Activated CD8-positive, alpha-beta memory T cell treated with anti-CD3 and anti-CD28 coated beads for 48 hours (primary cell): ENCODE measurements at regions not wholly inside any gene's neighbourhood (a gene's known extent, or its start where the extent isn't known, plus 50 kb on each side); places are given as distances from the start of the nearest gene placed in this dataset.

Experiments used
- DNase-seq, 3 experiments: peaks; one replicate each; pipeline ENCODE4 v3.0.0-alpha.2; 2020; ENCODE audit warnings: low read depth in 2 of 3, low spot score in 2 of 3

DNA sequence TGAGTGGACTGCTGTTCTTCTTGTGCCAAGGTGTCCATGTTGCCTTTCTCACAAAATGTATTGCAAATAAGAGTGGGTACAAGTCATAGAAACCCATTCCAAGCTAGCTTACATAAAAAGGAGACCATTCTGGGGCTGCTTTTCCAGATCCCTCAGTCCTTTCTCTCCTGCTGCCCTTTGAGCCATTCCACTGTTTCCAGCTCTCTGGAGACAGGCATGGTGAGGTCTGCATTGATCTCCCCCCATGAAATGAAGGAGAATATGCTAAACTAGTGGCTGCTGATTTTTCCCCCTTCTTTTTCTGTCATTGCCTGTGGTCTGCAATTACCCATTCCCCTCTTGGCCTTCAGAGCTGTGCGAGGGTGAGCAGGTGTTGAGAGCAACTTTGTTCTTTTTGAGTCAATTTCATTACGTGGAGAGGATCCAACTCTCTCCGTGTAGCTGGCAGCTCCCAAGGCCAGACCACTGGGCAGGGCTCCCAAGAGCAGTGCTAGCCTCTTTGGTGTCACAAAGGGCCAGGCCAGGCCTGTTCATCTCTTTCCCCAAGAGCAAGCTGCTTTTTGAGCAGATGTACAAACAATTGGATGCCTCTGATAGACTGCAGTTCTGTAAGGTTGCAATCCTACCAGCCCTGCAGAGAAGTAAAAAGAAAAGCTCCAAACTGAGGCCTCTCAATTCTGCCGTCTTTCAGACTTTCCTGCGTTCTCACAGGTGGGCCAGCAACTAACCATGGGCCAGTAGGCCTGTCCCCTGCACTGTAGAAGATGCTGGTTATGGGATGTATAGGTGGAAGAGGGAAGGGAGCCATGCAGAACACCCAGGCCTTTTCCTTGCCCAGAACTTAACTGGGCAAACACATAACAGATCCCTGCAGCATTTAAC, 96.1 kb upstream of the ARMC2 start:
- no peak for DNase-seq

DNA sequence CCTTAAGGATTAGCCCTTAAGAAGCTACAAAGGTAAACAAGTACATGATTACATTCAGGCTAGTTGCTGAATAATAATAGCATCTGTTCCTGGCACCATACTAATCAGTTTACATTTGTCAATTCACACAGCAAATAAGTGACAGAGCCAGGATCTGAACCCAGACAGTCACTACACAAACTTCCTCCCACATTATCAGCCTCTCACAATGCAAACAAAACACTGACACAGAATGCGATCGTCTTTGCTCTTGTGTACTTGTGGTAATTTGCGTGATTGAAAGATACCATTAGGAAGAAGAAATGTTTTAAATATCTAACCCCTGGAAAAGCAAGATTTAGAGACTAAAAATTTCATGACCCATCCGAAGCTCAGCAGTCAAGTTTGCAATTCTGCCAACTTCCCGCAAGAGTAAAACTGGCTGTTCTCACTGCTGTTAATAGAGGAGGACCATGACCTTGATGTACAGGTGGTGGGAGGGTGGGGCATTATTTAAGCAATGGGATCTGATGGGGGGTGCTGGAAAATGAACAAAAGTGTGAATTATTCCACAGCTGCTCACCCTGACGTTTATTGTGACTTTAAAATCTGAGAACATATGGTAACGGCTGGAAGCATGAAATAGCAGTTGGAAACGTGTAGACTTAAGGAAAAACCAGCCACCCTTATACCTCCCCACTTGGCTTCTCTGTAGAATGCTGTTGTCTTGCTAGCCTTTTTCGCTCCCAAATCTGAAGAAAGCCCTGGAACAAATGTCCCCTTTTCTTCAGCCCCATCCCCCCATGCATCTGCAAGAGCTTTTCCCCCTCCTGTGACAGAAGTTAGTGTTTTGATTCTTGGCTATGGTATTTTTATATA, 95.3 kb upstream of the ARMC2 start:
- DNase-seq = no peak

DNA sequence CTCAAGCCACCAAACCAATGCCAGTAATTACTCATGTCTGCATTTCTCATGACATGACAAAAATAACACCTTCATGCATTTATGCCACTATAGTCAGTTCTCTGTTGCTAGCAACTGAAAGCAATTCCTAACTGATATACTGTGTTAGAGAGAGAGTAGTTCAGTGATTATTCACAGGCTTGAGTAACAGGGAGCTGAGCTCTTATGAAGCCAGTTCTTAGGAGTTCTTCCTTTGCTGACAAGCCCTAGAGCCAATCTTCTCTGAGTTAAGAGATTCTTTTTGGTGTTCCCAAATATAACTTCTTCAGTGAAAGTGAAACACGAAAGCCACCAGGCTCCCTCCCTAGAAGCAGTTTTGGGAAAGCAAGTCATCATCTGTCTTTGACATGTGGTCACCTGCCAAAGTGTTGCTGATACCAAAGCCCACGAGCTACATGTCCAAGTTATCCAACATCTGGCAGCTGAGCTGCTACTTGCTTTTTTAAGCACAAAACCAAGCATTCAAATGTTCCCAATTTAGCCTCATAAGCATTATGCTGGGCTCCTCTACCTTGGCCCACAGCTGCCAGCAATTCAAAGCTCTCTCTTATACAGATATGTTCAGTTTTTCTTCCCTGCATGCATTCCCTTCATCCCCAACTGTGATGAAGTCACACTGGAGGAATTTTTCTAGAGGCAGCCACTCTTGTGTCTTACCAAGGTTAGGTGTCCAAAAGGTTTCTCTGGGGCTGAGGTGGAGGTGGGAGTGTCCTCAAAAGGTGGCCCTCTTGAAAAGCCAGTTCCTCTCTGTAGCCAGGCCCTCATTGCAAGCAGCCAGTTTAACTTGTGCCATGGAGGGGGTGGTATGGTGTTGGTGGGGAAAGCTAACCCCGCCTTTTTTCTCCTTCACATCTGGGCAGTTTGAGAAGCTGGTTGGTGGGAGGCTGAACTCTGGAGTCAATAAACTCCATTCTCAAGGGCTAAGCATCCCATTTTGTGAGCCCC, 92.7 kb upstream of the ARMC2 start:
- DNase-seq = no peak

DNA sequence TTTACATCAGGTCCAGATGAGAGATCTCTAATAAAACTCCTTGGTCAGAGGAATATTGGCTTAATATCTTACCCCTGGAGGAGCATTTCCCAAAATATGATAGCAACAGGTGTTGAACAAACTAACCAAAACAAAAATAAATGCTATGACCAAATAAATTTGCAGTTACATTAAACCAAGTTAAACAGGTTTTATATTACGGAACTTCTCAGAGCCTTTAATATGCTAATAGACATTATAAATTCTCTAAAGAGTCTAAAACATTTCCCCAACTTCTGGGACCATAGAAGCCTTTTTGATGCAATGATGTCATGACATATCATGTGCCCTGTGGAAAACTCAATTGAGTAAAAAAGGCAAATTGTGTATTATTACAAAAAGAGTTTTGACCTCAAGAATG, 90.9 kb upstream of the ARMC2 start:
- no peak for DNase-seq

DNA sequence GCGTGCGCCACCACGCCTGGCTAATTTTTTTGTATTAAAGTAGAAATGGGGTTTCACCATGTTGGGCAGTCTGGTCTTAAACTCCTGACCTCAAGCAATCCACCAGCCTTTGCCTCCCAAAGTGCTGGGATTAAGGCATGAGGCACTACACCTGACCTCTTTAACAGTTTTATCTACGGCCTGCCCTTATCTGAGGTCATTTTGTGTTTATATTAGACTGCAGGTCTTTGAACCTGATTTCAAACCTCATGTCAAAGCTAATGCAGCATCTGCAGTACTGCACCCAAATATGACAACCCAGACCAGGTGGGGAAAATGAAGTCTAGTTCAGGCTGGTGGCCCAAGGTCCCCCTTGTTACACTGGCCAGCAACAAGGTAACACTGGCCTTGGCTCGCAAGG, 89.3 kb upstream of the ARMC2 start:
- no peak for DNase-seq

DNA sequence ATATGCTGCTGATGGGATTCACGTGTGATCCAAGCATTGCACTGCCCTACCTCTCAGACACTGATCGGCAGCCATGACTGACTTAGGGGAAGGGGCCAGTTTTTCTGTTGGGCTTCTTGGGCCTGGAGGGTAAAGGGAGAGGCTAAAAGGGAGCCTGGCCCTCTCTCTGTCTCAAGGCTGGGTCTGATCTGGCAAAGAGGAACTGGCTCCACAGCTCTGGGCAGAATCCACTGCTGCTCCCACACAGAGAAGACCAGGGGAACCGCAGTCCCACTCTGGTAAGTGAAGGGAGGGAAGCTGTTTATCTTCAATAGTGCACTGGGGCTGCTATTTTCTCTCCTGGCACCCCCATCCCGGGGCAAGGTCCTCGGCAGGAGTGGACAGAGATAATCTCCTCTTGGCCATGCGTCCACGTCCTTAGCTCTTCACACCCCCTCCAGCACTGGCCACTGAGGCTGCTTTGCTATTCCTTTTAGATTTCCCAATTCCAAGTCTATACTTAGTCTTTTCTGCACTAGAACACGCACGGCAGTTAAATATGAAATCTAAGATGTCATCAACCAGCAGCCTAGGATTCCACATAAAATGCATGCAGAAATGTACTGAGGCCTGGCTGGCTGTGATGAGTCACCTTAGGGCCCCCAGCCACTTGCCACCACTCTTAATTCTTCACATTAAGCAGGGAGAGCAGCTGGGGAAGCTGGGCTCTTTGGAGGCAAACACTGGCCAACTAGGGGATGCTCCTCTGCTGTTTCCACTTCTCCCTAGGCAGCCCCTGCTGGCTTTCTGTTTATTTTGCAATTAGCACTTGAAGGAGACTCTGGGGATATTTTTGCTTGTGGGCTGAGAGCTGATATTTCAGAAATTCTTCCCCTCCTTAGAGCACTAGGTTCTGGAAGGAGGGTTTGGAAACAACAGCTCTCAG, 87.8 kb upstream of the ARMC2 start:
- no peak for DNase-seq

DNA sequence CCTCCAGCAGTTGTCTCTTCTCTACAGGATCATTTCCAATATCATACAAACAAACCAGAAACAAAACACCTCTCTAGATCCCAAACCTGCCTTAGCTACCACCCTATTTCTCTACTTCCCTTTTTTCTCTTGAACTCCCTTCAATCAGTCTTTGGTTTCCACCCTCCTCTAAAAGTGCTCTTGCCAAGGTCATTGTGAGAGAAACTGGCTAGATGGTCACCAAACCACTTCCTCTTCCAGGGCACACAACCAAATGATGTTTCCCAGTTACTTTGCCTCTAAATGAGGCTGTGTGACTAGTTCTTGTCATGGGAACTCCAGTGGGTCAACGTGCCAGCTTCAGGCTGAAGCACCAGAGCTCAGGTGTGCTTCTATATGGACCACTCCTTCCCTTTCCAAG, 85.8 kb upstream of the ARMC2 start:
- DNase-seq = no peak

DNA sequence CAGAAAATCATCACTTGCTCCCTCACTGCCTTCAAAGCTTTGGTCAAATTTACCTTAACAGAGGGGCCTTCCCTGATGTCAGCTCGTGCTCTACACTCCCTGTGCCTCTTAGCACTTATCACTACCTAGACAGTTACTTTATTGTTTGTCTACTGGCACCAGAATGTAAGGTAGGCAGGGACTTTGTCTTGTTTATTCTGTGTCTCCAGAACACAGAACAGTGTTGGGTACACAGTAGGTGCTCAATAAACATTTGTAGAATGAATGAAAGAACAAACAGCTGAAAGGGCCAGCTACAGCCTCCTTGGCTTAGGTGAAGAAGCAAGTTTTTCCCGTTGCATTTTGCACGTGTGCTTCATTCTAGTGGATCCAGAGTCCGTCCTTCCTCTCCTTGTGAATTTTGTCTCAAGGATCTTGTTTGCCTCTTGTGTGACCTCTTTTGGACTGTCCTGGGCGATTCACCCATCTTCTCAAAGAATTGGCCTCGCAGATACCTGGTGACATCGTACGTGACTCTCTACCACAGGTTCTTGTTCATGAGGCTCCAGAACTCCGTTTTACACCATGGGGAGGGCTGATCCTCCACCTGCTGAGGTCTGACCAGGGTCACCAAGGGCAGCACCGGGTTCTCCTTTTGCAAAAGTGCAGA, 84.2 kb upstream of the ARMC2 start:
- no peak for DNase-seq

DNA sequence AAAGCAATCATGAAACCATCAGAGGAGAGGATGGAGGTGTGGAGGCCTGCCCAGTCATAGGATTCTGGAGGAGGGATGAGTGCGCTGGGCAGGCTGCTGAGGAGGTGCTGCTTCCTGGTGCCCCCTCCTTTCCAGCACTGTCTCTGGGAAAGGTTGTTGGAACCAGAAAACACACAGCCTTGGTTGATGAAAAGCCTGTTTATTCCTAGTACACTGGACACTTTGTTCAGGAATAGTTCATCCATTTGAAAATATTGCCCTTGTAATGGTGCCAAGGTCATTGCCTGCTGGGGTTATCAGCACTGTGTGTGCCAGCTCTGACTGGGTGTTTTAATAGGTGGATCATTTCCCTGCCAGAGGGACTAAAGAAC, 83.7 kb upstream of the ARMC2 start:
- DNase-seq = no peak

DNA sequence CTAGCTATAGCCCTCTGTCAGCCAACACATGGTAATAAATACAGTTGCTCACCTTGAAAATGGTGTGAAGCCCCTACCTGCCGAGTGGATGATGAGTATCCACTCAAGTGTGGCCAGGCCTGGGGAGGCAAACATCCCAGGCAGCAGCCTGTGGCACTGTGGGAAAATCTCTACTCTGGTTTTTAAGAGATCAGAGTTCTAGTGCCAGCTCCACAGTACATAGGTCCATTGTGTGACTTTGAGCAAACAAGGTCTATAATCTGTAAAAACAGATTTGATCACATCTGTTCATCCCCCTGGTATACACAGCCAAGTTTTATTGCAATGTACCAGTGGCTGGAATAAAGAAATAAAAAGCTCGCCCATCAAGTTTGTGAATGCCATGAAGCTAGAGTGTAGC, 82.7 kb upstream of the ARMC2 start:
- DNase-seq = no peak

DNA sequence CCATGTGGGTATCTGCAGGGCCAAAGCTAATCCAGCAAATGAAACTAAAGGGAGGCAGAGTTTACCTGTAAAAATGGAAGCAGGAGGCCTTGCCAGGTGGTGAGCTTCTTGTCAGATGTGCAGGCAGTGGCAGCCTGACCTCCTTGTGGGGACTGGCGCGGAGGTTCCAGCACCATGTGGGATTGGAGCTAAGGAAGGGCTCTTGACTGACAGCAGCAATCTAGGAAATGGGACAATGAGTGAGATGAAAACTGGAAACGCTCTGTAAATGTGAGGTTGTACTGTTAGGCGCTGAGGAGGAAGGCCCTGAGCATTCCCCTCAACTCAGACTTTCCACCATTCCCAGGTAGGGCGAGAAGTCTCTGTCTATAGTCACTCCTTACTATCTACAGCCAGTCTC, 81.8 kb upstream of the ARMC2 start:
- no peak for DNase-seq

DNA sequence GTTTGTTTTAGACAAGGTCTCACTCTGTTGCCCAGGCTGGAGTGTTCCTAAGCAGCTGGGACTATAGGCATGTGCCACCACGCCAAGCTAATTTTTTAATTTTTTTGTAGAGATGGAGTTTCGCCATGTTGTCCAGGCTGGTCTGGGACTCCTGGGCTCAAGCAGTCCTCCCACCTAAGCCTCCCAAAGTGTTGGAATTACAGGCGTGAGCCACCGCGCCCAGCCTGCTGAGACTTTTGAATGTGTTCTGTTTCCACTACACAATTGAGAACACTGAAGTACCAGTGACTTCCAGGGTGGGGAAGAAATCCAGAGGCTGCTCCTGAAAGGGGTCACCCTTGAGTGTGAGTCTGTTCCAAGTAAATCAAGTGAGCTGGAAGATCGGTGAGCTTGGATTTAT, 81.3 kb upstream of the ARMC2 start:
- DNase-seq = no peak

DNA sequence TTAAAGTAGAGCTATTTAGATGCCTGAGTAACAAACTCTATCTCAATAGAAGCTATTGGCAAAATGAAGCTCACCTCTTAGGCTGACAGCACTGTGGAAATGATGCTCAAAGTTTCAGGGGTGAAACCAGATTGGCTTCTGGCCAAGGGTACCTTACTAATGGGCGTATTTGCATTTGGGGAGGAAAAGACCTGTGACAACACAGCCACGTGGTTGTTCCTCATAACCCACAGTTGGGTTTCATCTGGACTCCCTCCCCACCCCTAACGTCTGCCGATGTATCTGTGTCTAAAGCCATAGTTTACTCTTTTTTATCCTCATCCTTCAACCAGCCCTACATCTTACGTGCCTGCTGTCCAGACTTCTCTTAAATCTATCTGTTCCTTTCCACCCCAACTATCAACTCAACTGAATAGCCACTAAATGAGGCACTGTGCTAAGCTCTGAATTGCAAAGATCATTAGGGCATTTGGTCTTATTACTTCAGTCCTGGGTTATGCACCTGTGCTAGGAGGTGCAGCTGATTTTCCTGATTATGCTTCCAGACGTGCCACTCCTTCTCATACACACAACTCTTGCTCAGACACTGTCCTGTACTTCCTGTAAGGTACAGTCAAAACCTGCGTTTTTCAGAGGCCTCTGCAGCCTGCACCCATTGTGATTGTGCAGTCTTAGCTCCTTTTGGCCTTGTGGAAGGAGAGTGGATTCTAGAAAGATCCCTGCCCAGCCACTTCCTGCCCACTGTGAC, 80.6 kb upstream of the ARMC2 start:
- no peak for DNase-seq

DNA sequence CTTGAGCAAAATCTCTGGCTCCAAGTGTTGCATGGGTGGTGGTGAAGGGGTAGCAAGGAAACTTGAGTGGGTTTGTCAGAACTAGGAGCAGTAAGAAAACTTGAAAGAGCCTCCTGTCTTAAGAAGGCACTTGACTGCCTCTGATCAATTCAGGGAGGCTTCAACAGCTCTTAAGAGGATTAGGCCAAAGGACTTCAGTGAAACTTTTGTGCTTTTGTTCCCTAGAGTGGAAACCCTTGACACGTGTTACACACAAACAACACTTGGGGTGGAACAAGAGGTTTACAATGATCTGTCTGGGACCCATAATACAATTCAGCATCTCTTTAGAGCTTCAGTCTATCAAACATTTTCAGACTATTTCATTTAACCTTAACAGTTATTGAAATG, 80.1 kb upstream of the ARMC2 start:
- no peak for DNase-seq

DNA sequence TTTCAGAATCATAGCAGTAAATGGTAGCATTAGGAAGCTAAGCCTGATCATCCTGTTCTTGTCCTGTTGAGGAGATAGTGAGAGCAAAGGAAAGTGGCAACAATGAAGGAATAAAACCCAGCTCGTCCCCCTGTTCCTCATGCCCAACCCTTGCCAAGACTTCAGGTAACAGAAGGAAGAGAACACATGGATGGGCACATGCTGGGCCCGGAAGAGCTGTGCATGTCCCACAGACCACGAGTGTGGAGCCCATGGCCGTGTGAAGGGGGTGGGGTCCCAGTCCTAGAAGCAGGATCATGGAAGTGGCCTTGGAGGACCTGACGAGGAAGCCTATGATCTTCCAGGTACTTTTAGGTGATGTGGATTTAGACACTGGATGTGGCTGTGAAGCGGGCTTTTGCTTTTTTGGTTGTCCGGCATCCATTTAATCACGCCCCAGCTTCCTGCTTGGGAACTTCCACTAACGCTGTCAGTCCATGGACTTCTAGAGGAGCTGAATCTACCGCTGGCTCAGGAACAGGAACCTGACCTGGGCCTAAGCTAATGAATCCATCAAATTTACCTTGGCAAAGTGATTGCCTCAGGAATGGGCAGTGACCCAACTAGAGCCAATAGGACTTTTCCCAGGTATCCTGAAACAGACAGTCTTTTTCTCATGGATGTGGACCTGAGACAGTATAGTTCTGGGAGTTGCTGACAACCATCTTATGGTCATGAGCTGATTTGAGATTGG, 79.3 kb upstream of the ARMC2 start:
- no peak for DNase-seq

DNA sequence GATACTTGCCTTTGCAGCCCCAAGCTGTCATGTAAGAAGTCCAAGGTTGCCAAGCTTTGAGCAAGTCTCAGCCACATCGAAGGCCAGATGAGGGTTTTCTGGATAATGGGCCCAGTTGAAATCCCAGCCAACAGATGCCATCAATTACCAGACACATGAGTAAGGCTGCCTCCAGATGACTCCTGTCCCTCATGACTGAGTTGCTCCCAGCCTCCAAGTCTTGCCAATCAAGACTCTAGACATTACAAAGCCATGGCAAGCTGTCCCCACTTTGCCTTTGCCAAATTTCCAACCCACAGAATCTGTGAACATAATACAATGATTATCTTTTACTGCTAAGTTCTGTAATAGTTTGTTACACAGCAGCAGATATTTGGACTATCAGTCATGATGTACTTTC, 76.8 kb upstream of the ARMC2 start:
- DNase-seq = no peak

DNA sequence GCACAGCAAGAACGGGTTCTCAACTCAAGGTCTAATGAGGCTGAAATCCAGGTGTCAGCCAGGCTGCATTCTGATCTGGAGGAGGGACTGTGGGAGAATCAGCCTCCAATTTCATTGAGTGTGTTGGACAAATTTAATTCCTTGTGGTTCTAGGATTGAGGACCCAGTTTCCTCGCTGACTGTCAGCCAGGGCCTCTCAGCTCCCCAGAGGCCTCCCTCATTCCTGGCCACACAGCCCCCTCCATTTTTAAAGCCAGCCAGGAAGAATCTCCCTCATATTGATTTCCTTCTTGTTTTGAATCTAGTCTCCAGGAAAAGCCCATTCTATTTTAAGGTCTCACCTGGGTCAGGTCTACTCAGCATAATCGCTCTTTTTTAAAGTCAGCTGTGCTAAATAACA, 73.7 kb upstream of the ARMC2 start:
- DNase-seq = no peak

DNA sequence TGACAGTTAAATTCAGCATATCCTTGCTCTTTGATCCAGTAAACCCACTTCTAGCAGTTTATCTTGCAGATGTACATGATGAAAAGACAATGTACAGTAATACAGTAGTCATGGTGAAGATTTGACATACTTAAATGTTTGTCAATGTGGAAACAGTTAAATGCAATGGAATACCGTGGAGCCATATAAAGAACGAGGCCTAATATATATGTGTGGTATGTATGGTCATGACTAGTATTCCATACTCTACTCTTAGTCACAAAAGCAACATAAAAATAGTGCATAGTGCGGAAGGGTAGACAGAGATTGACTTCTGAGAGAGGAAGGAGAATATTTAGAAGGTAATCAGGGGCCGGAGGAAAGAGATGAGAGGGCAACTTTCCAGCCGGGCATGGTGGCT, 70.7 kb upstream of the ARMC2 start:
- no peak for DNase-seq
